ENCODE measurements at regions not wholly inside any gene's neighbourhood (a gene's known extent, or its start where the extent isn't known, plus 50 kb on each side); places are given as distances from the start of the nearest gene placed in this dataset.

- no peaks in the 10 kb centered on the region for H3K9me3 ChIP-seq (ENCODE audit: control insufficient read depth in 4 of 4, low read length in 3 of 4)
- 73% methylated on average over 7 of the region's 7 CpGs for WGBS
- H3K27ac ChIP-seq (ENCODE audit: low read depth in 1 of 2, low read length in 2 of 2): no peak overlapping the region
- no peak overlapping the region for H3K4me3 ChIP-seq (ENCODE audit: low read depth in 1 of 3, low read length in 3 of 3)
- H3K36me3 ChIP-seq (ENCODE audit: control insufficient read depth in 4 of 4, insufficient read depth in 3 of 4, low read depth in 1 of 4, low read length in 3 of 4): no peaks in the 10 kb centered on the region
- TF ChIP-seq TAF1 (conservative IDR thresholded peaks at IDR 0.05) (no peak), REST (IDR thresholded peaks at IDR 0.05) (no peak), NR2F2 (IDR thresholded peaks at IDR 0.05) (no peak), RAD21 (IDR thresholded peaks at IDR 0.05) (no peak), JUND (IDR thresholded peaks at IDR 0.05) (no peak), RXRA (IDR thresholded peaks at IDR 0.05) (no peak), FOXA1 (IDR thresholded peaks at IDR 0.05) (no peak), HNF4G (IDR thresholded peaks at IDR 0.05) (no peak), SP1 (IDR thresholded peaks at IDR 0.05) (no peak), CTCF (IDR thresholded peaks at IDR 0.05; ENCODE audit: low read depth, low read length, missing input control) (no peak), GABPA (IDR thresholded peaks at IDR 0.05 in 1 of 2, conservative IDR thresholded peaks at IDR 0.05 in 1 of 2) (no peak), YY1 (IDR thresholded peaks at IDR 0.05) (no peak), EGR1 (IDR thresholded peaks at IDR 0.05; ENCODE audit: low read depth in 2 of 2) (no peak), ZBTB33 (IDR thresholded peaks at IDR 0.05) (no peak), HNF4A (conservative IDR thresholded peaks at IDR 0.05) (no peak), MAX (IDR thresholded peaks at IDR 0.05) (no peak)
- TF ChIP-seq, protein P1, sequence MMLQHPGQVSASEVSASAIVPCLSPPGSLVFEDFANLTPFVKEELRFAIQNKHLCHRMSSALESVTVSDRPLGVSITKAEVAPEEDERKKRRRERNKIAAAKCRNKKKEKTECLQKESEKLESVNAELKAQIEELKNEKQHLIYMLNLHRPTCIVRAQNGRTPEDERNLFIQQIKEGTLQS (IDR thresholded peaks at IDR 0.05): no peak
- H3K9ac ChIP-seq (ENCODE audit: low read depth in 1 of 2, low read length in 2 of 2): no peak overlapping the region
- no peak for DNase-seq (ENCODE audit: low spot score)
- no peaks in the 10 kb centered on the region for H3K4me1 ChIP-seq (ENCODE audit: control insufficient read depth in 4 of 4, insufficient read depth in 4 of 4, low read length in 3 of 4)
- peaks cover 0 to 2% (median 0%) of the 10 kb centered on the region in 4 donors for H3K27me3 ChIP-seq (ENCODE audit: control insufficient read depth in 4 of 4, insufficient read depth in 4 of 4, low read length in 3 of 4)
These were observed 428.1 kb downstream of the SOX2 start for GRCh38 chr3:182139627-182140357.
